Medulla oblongata (tissue), 1 donor: ENCODE measurements at regions not wholly inside any gene's neighbourhood (a gene's known extent, or its start where the extent isn't known, plus 50 kb on each side); places are given as distances from the start of the nearest gene placed in this dataset.

Source experiments
- DNase-seq: peaks from one replicate; pipeline ENCODE4 v3.0.0-alpha.2; 2015; ENCODE audit errors: extremely low spot score

DNA sequence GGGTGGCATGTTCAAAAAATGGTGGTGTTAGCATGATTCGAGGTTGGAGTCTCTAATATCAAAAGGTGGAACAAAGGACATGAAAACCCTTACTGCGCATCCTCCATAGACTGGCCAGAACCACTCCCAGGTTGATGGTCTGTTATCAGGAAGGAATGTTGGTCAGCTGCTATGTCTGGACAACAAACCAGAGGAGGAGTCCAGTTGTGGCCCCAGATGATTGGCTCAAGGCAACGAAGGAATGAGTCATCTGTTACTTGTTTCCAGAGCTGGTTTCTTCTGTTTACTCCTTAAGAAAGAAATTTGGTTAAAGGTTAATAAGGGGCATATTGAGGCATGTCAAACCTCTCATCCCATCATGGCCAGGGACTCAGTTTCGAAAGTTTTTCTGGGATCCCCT is 56.8 kb upstream of the GRIA4 start:
- no peak for DNase-seq

GRCh38 chr11:105548359-105548758 is 61.5 kb upstream of the GRIA4 start:
- DNase-seq = peak; percentile 8

GRCh38 chr11:105538588-105538987 is 71.3 kb upstream of the GRIA4 start:
- DNase-seq = no peak

- DNase-seq = no peak
These were observed 72.3 kb upstream of the GRIA4 start for GRCh38 chr11:105537531-105537930.

- peak; percentile 19 for DNase-seq
These were observed 85.6 kb upstream of the GRIA4 start for GRCh38 chr11:105524286-105524685.

DNA sequence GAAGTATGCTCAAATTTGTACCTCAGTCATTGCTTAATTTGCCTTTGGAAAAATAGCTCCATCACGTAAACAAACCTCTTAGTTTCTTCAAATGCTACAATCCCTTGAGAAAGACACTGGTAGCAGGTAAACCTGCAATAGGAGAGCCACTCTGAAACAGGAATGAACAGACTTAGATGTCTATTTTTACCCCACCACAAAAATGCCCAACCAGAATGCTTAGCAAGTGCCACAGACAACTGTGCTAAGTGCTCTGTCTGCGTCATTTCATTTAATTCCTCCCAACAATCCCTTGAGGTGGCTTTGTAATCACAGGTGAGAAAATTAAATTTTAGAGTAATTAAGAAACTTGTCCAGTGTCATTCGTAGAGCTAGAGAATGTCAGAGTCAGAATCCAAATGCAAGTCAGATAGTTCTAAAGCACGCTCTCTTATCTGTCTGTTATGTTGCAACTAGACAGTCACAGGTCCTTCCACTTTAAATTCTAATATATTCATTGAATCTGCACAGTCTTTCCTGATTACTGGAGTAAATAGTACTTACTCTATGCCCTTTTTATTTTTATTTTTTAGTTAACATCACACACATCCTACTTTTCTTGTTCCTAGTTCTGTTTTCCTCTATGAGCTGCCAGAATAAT is 89.0 kb upstream of the GRIA4 start:
- no peak for DNase-seq

- DNase-seq = no peak
These were observed 102.2 kb upstream of the GRIA4 start for GRCh38 chr11:105507496-105508254.

- DNase-seq = peak; percentile 4
These were observed 117.9 kb upstream of the GRIA4 start for GRCh38 chr11:105492010-105492409.

DNA sequence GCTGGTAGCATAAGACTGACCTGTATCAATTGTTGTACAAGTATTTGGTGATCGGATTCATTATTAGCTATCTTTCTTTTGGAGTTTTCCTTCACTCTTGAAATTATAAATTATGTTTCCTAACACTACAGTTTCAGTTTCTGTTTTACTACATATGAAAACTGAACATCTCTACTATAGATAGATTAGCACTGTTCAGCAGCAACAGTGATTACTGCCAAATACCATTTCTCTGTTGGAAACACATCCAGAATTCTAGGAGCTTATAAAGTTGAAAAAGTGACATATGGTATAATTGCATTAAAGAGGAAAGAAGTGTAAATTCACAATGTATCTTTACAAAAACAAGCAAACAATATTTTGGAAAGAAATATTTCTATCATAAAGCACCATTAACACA is 118.5 kb upstream of the GRIA4 start:
- DNase-seq = no peak

GRCh38 chr11:105490333-105490732 is 119.5 kb upstream of the GRIA4 start:
- DNase-seq = no peak

GRCh38 chr11:105489446-105489845 is 120.4 kb upstream of the GRIA4 start:
- peak; percentile 87 for DNase-seq

- DNase-seq = no peak
These were observed 122.9 kb upstream of the GRIA4 start for GRCh38 chr11:105486929-105487328.

- DNase-seq = no peak
These were observed 139.9 kb upstream of the GRIA4 start for GRCh38 chr11:105469931-105470330.

GRCh38 chr11:105468154-105468553 is 141.7 kb upstream of the GRIA4 start:
- no peak for DNase-seq

GRCh38 chr11:105466582-105467228 is 143.2 kb upstream of the GRIA4 start:
- no peak for DNase-seq

DNA sequence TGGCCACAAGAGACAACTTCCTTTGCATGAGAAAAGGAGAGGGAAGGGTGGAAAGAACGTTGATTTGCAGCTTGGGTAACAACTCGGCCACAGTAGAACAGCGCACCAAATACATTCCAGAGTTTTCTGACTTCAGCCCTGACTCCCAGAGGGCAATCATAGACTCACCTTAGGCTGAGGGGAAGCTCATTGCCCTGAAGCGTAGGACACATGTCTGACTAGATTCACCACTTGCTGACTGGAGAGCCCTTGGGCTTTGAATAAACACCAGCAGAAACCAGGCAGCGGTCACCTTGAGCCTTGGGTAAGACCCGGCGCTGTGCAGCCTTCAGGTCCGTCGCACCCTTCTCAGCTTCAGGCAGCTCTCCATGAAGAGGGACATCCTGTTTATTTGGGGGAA is 151.8 kb upstream of the GRIA4 start:
- DNase-seq = no peak

GRCh38 chr11:105456950-105457349 is 152.9 kb upstream of the GRIA4 start:
- DNase-seq = no peak

GRCh38 chr11:105449100-105449734 is 160.7 kb upstream of the GRIA4 start:
- no peak for DNase-seq

GRCh38 chr11:105448703-105449079 is 161.2 kb upstream of the GRIA4 start:
- no peak for DNase-seq

DNA sequence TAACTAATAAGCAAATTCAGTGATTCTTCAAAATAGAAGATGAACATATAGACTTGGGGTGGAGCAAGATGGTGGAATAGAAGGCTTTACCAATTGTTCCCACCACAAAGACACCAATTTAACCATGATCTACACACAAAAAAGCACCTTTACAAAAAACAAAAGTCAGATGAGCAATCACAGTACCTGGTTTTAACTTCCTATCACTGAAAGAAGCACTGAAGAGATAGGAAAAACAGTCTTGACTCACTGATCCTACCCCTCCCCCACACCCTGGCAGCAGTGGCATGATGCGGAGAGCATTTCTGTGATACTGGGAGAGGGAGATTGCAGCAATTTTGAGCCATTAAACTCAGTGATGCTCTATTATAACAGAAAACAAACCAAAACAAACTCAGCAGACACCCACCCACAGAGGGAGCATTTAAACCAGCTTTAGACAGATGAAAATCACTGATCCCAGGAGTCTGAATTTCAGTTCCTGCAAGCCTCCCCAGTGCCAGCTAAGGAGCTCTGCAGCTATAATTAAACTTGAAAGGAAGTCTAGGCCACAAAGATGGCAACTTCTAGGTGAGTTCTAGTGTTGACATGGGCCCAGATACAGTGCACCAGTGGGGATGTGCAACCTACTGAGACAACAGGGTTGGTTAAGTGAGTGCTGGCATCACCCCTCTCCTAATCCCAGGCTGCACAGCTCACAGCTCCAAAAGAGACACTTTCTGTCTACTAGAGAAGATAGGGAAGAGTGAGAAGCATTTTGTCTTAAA is 161.8 kb upstream of the GRIA4 start:
- no peak for DNase-seq

GRCh38 chr11:105443623-105444022 is 166.2 kb upstream of the GRIA4 start:
- DNase-seq = no peak
